ENCODE measurements at regions not wholly inside any gene's neighbourhood (a gene's known extent, or its start where the extent isn't known, plus 50 kb on each side); places are given as distances from the start of the nearest gene placed in this dataset.

- Histone ChIP-seq H3K4me3 (no peak overlapping the region), H3K4me1 (no peaks in the 10 kb centered on the region), H3K9me3 (no peaks in the 10 kb centered on the region), H3K27me3 (no peaks in the 10 kb centered on the region), H3K27ac (no peak overlapping the region), H3K36me3 (no peaks in the 10 kb centered on the region)
- TF ChIP-seq CTCF (IDR thresholded peaks at IDR 0.05) (no peak), POLR2A (IDR thresholded peaks at IDR 0.05) (no peak)
- intact Hi-C loops (cut with DNase I), result no loop called here
- DNase-seq (ENCODE audit: extremely low spot score in 2 of 2), result no peak
These were observed 546.5 kb upstream of the CAMK1G start for GRCh38 chr1:209037064-209037463.

GRCh38 chr1:209038316-209038715 lies 545.2 kb upstream of the CAMK1G start:
- Histone ChIP-seq H3K36me3 (no peaks in the 10 kb centered on the region), H3K9me3 (no peaks in the 10 kb centered on the region), H3K4me1 (no peaks in the 10 kb centered on the region), H3K4me3 (no peak overlapping the region), H3K27me3 (no peaks in the 10 kb centered on the region), H3K27ac (no peak overlapping the region)
- intact Hi-C loops (cut with DNase I), result no loop called here
- TF ChIP-seq CTCF (IDR thresholded peaks at IDR 0.05), result no peak
- DNase-seq (ENCODE audit: extremely low spot score in 2 of 2), result no peak

DNA sequence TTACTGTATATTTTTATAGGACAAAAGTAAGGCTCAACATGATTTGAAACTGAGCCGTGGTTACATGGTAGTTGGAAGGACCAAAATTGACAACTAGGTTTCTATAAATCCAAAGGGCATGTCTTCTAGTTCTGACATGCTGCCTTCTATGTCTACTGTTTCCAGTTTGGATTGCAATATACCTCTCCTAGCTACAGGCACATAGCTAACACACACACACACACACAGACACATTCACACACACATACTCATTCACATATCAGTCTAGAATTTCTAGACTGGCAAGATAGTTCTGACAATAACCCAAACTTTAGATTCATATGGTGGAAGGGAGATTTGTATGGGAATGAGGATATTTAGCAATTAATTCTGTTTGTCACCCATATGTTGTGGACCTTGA lies 544.8 kb upstream of the CAMK1G start:
- Histone ChIP-seq H3K9me3 (no peaks in the 10 kb centered on the region), H3K4me1 (no peaks in the 10 kb centered on the region), H3K27me3 (no peaks in the 10 kb centered on the region), H3K36me3 (no peaks in the 10 kb centered on the region), H3K4me3 (no peak overlapping the region), H3K27ac (no peak overlapping the region)
- no peak for TF ChIP-seq CTCF (IDR thresholded peaks at IDR 0.05)
- DNase-seq (ENCODE audit: extremely low spot score in 2 of 2), result no peak
- intact Hi-C loops (cut with DNase I), result no loop called here

GRCh38 chr1:209040351-209040750 lies 543.2 kb upstream of the CAMK1G start:
- no peak for DNase-seq (ENCODE audit: extremely low spot score in 2 of 2)
- H3K36me3 ChIP-seq, result no peaks in the 10 kb centered on the region
- H3K27ac ChIP-seq, result no peak overlapping the region
- TF ChIP-seq CTCF (IDR thresholded peaks at IDR 0.05), result no peak
- no peak for TF ChIP-seq POLR2AphosphoS5 (IDR thresholded peaks at IDR 0.05; ENCODE audit: insufficient read depth in 1 of 2, low read depth in 1 of 2)
- no peak for TF ChIP-seq POLR2A (IDR thresholded peaks at IDR 0.05)
- intact Hi-C loops (cut with DNase I), result no loop called here
- no peaks in the 10 kb centered on the region for H3K27me3 ChIP-seq
- H3K9me3 ChIP-seq, result no peaks in the 10 kb centered on the region
- H3K4me1 ChIP-seq, result no peaks in the 10 kb centered on the region
- no peak overlapping the region for H3K4me3 ChIP-seq

DNA sequence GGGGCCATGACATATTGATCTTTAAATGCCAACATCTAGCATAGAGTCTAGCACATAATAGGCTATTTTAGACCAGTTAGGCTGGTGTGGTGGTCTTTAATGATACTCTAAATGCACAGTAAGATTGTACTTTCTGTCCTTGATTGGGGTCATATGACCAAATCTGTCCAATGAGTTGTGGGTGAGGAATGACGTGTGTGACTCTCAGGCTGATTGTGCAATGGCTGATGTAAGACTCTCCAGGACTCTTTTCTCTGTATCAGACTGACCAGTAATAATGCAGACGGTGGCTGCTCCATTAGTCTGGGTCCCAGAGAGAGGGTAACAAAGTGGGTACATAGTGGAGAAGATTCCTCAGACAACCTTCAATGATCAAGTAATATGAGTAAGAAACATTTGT lies 541.6 kb upstream of the CAMK1G start:
- Histone ChIP-seq H3K9me3 (no peaks in the 10 kb centered on the region), H3K4me3 (no peak overlapping the region), H3K36me3 (no peaks in the 10 kb centered on the region), H3K27me3 (no peaks in the 10 kb centered on the region), H3K4me1 (no peaks in the 10 kb centered on the region), H3K27ac (no peak overlapping the region)
- no peak for DNase-seq (ENCODE audit: extremely low spot score in 2 of 2)
- TF ChIP-seq POLR2A (IDR thresholded peaks at IDR 0.05) (no peak), CTCF (IDR thresholded peaks at IDR 0.05) (no peak), POLR2AphosphoS5 (IDR thresholded peaks at IDR 0.05; ENCODE audit: insufficient read depth in 1 of 2, low read depth in 1 of 2) (no peak)
- intact Hi-C loops (cut with DNase I), result no loop called here
